Lower lobe of right lung (tissue), 2 donors: ENCODE measurements at regions not wholly inside any gene's neighbourhood (a gene's known extent, or its start where the extent isn't known, plus 50 kb on each side); places are given as distances from the start of the nearest gene placed in this dataset.

Experiments used
- ATAC-seq, 2 donors: fragments of 200-7000 bp; cut with Tn5 transposase; one replicate each; pipeline ENCODE4 v1.9.1; 2020 to 2022; ENCODE audit warnings: mild to moderate bottlenecking in 2 of 2, moderate library complexity in 2 of 2
- DNase-seq: peaks from one replicate; pipeline ENCODE4 v3.0.0-alpha.2; 2020
- H3K27ac ChIP-seq: fragments of 200-600 bp; one replicate; pipeline ENCODE4 v1.8.0; 2022
- H3K27me3 ChIP-seq: fragments of 200-600 bp; one replicate; pipeline ENCODE4 v1.8.0; 2022; ENCODE audit warnings: low read depth
- H3K36me3 ChIP-seq: fragments of 200-600 bp; one replicate; pipeline ENCODE4 v1.8.0; 2022; ENCODE audit warnings: mild to moderate bottlenecking
- H3K4me1 ChIP-seq: fragments of 200-600 bp; one replicate; pipeline ENCODE4 v1.8.0; 2022
- H3K4me3 ChIP-seq: fragments of 200-600 bp; one replicate; pipeline ENCODE4 v1.8.0; 2022; ENCODE audit warnings: mild to moderate bottlenecking
- H3K9me3 ChIP-seq: fragments of 200-600 bp; one replicate; pipeline ENCODE4 v1.8.0; 2022
- CTCF ChIP-seq: fragments of 200-600 bp; IDR thresholded peaks from one replicate; pipeline ENCODE4 v1.8.0; 2022; ENCODE audit warnings: antibody characterized with exemption, mild to moderate bottlenecking
- intact Hi-C: fragments of 100-400 bp; cut with DNase I; formaldehyde crosslinking; loops from one replicate; pipeline ENCODE4 v1.11.0; 2022
- donor health status: DM: no; HTN: yes; CAD: no; lungs with severe emphysema.

- Histone ChIP-seq H3K27ac (no peak overlapping the region), H3K4me1 (no peaks in the 10 kb centered on the region), H3K4me3 (no peak overlapping the region), H3K9me3 (no peaks in the 10 kb centered on the region), H3K27me3 (no peaks in the 10 kb centered on the region), H3K36me3 (no peaks in the 10 kb centered on the region)
- ATAC-seq (no peak), DNase-seq (no peak)
- intact Hi-C loops = no loop called here
- no peak for TF ChIP-seq CTCF
Observed at GRCh38 chr16:7021653-7022275, 310.9 kb upstream of the RBFOX1 start.

GRCh38 chr16:7017006-7017662, 315.5 kb upstream of the RBFOX1 start:
- TF ChIP-seq CTCF = no peak
- Histone ChIP-seq H3K4me1 (no peaks in the 10 kb centered on the region), H3K27ac (no peak overlapping the region), H3K9me3 (no peaks in the 10 kb centered on the region), H3K36me3 (no peaks in the 10 kb centered on the region), H3K4me3 (no peak overlapping the region), H3K27me3 (no peaks in the 10 kb centered on the region)
- intact Hi-C loops = no loop called here
- no peak for DNase-seq
- no peak for ATAC-seq

GRCh38 chr16:7014756-7015155, 317.9 kb upstream of the RBFOX1 start:
- no peak for TF ChIP-seq CTCF
- no peak overlapping the region for H3K27ac ChIP-seq
- no peaks in the 10 kb centered on the region for H3K4me1 ChIP-seq
- H3K9me3 ChIP-seq = no peaks in the 10 kb centered on the region
- H3K36me3 ChIP-seq = no peaks in the 10 kb centered on the region
- intact Hi-C loops = no loop called here
- no peak for ATAC-seq
- DNase-seq = no peak
- no peaks in the 10 kb centered on the region for H3K27me3 ChIP-seq
- H3K4me3 ChIP-seq = no peak overlapping the region

GRCh38 chr16:7013990-7014389, 318.7 kb upstream of the RBFOX1 start:
- DNase-seq (no peak), ATAC-seq (no peak)
- Histone ChIP-seq H3K27me3 (no peaks in the 10 kb centered on the region), H3K27ac (no peak overlapping the region), H3K9me3 (no peaks in the 10 kb centered on the region), H3K36me3 (no peaks in the 10 kb centered on the region), H3K4me1 (no peaks in the 10 kb centered on the region), H3K4me3 (no peak overlapping the region)
- intact Hi-C loops = no loop called here
- no peak for TF ChIP-seq CTCF

- TF ChIP-seq CTCF = no peak
- no peak for ATAC-seq
- intact Hi-C loops = no loop called here
Observed at GRCh38 chr16:7004266-7004665, 328.4 kb upstream of the RBFOX1 start.

More at GRCh38 chr16:7004266-7004665, 328.4 kb upstream of the RBFOX1 start:
- Histone ChIP-seq H3K27me3 (no peaks in the 10 kb centered on the region), H3K9me3 (no peaks in the 10 kb centered on the region), H3K36me3 (no peaks in the 10 kb centered on the region), H3K4me3 (no peak overlapping the region), H3K27ac (no peak overlapping the region), H3K4me1 (no peaks in the 10 kb centered on the region)
- no peak for DNase-seq
